Tibial nerve (tissue), 3 donors: ENCODE measurements at regions not wholly inside any gene's neighbourhood (a gene's known extent, or its start where the extent isn't known, plus 50 kb on each side); places are given as distances from the start of the nearest gene placed in this dataset.

Source experiments
- CTCF ChIP-seq, 5 experiments: fragments of 200-600 bp in 3 of 5; fragments of 450-650 bp in 2 of 5; sonication (generic) in 3 of 5; IDR thresholded peaks; one replicate each; pipeline ENCODE4 v1.5.1; 2016 to 2019; ENCODE audit warnings: antibody characterized with exemption in 5 of 5, mild to moderate bottlenecking in 3 of 5, moderate library complexity in 2 of 5
- POLR2A ChIP-seq, 2 donors: fragments of 450-650 bp; IDR thresholded peaks; one replicate each; pipeline ENCODE4 v1.6.1; 2017; ENCODE audit warnings: antibody characterized with exemption in 2 of 2, mild to moderate bottlenecking in 2 of 2, moderate library complexity in 2 of 2

- TF ChIP-seq POLR2A (IDR thresholded peaks at IDR 0.05) (no peak), CTCF (IDR thresholded peaks at IDR 0.05) (no peak)
Measured at GRCh38 chr12:97288531-97288930, 174.1 kb upstream of the RMST start.
